ENCODE measurements at regions not wholly inside any gene's neighbourhood (a gene's known extent, or its start where the extent isn't known, plus 50 kb on each side); places are given as distances from the start of the nearest gene placed in this dataset.
"Not testable (repeated sequence)": the region's sequence is repeated elsewhere in the genome, so short reads cannot be mapped to it uniquely, and the experiment has no call there.

GRCh38 chr11:10970926-10971325 is 113.1 kb upstream of the ZBED5 start:
- Histone ChIP-seq H3K9me3 (ENCODE audit: severe bottlenecking) (no peaks in the 10 kb centered on the region), H3K4me3 (ENCODE audit: low read depth, low read length) (no peak overlapping the region), H3K27me3 (ENCODE audit: insufficient read depth, low read depth, severe bottlenecking) (no peaks in the 10 kb centered on the region), H3K36me3 (no peaks in the 10 kb centered on the region), H3K27ac (no peak overlapping the region)
- no peak for DNase-seq
- TF ChIP-seq CTCF (IDR thresholded peaks at IDR 0.05; ENCODE audit: low read depth, low read length), result no peak

- no peak for TF ChIP-seq CTCF (IDR thresholded peaks at IDR 0.05; ENCODE audit: low read depth, low read length)
- H3K27me3 ChIP-seq (ENCODE audit: insufficient read depth, low read depth, severe bottlenecking), result no peaks in the 10 kb centered on the region
- H3K4me3 ChIP-seq (ENCODE audit: low read depth, low read length), result no peak overlapping the region
- no peaks in the 10 kb centered on the region for H3K9me3 ChIP-seq (ENCODE audit: severe bottlenecking)
- H3K27ac ChIP-seq, result no peak overlapping the region
- DNase-seq, result no peak
- H3K36me3 ChIP-seq, result no peaks in the 10 kb centered on the region
Observed at GRCh38 chr11:10969387-10969786, 111.5 kb upstream of the ZBED5 start.

GRCh38 chr11:10956884-10957283 is 99.0 kb upstream of the ZBED5 start:
- not testable (repeated sequence) for H3K4me3 ChIP-seq (ENCODE audit: low read depth, low read length); H3K27ac ChIP-seq; H3K9me3 ChIP-seq (ENCODE audit: severe bottlenecking); H3K36me3 ChIP-seq; H3K27me3 ChIP-seq (ENCODE audit: insufficient read depth, low read depth, severe bottlenecking); DNase-seq

GRCh38 chr11:10955616-10956015 is 97.8 kb upstream of the ZBED5 start:
- Histone ChIP-seq H3K9me3 (ENCODE audit: severe bottlenecking) (no peaks in the 10 kb centered on the region), H3K27me3 (ENCODE audit: insufficient read depth, low read depth, severe bottlenecking) (no peaks in the 10 kb centered on the region), H3K27ac (no peak overlapping the region), H3K36me3 (no peaks in the 10 kb centered on the region), H3K4me3 (ENCODE audit: low read depth, low read length) (no peak overlapping the region)
- DNase-seq, result no peak
- TF ChIP-seq CTCF (IDR thresholded peaks at IDR 0.05; ENCODE audit: low read depth, low read length), result no peak

- Histone ChIP-seq H3K9me3 (ENCODE audit: severe bottlenecking) (peaks cover 1% of the 10 kb centered on the region), H3K4me3 (ENCODE audit: low read depth, low read length) (no peak overlapping the region), H3K27me3 (ENCODE audit: insufficient read depth, low read depth, severe bottlenecking) (no peaks in the 10 kb centered on the region), H3K36me3 (no peaks in the 10 kb centered on the region), H3K27ac (no peak overlapping the region)
- no peak for TF ChIP-seq CTCF (IDR thresholded peaks at IDR 0.05; ENCODE audit: low read depth, low read length)
- no peak for DNase-seq
Observed at GRCh38 chr11:10954184-10954583, 96.3 kb upstream of the ZBED5 start.

- no peak for TF ChIP-seq CTCF (IDR thresholded peaks at IDR 0.05; ENCODE audit: low read depth, low read length)
- peaks cover 3% of the 10 kb centered on the region for H3K9me3 ChIP-seq (ENCODE audit: severe bottlenecking)
- DNase-seq, result no peak
Observed at GRCh38 chr11:10952872-10953271, 95.0 kb upstream of the ZBED5 start.

GRCh38 chr11:10947935-10948334 is 90.1 kb upstream of the ZBED5 start:
- not testable (repeated sequence) for H3K4me3 ChIP-seq (ENCODE audit: low read depth, low read length); H3K9me3 ChIP-seq (ENCODE audit: severe bottlenecking); DNase-seq; H3K27me3 ChIP-seq (ENCODE audit: insufficient read depth, low read depth, severe bottlenecking); H3K36me3 ChIP-seq; H3K27ac ChIP-seq

More at GRCh38 chr11:10952872-10953271, 95.0 kb upstream of the ZBED5 start:
- H3K36me3 ChIP-seq, result no peaks in the 10 kb centered on the region
- no peaks in the 10 kb centered on the region for H3K27me3 ChIP-seq (ENCODE audit: insufficient read depth, low read depth, severe bottlenecking)
- H3K4me3 ChIP-seq (ENCODE audit: low read depth, low read length), result no peak overlapping the region
- H3K27ac ChIP-seq, result no peak overlapping the region
